GM23248 (cell line): ENCODE measurements at regions not wholly inside any gene's neighbourhood (a gene's known extent, or its start where the extent isn't known, plus 50 kb on each side); places are given as distances from the start of the nearest gene placed in this dataset.

ENCODE experiments used
- EZH2 ChIP-seq: fragments of 200-600 bp; sonication (generic); IDR thresholded peaks from 2 replicates; pipeline ENCODE4 v1.6.1; 2018; ENCODE audit warnings: antibody characterized with exemption, mild to moderate bottlenecking; ENCODE audit not compliant: insufficient read depth, poor library complexity, severe bottlenecking
- EZH2phosphoT487 ChIP-seq: fragments of 200-600 bp; sonication (generic); IDR thresholded peaks from 2 replicates; pipeline ENCODE4 v1.6.1; 2018; ENCODE audit warnings: antibody characterized with exemption, moderate library complexity, mild to moderate bottlenecking, low read depth; ENCODE audit not compliant: insufficient read depth

GRCh38 chr18:30522288-30522929, 520.1 kb downstream of the DSC3 start:
- TF ChIP-seq EZH2: no peak
- TF ChIP-seq EZH2phosphoT487: no peak
